ENCODE measurements at regions not wholly inside any gene's neighbourhood (a gene's known extent, or its start where the extent isn't known, plus 50 kb on each side); places are given as distances from the start of the nearest gene placed in this dataset.

DNA sequence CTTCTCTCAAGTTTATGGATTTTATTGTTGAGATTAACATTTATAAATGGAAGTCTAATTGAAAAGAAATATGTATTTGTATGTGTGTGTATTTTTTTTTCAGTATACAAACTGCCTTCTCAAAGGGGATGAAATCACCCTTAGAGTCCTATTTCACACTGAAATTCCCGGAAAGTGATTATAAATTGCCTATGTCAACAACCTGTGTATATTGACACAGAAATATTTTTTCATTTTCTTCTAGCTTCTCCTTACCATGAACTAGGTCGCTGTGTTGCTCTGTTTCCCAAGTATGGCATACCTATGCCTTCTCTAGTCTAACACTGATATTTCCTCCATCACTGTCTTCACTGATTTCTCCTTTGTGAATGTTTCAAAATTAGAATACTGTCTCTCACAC, 444.0 kb upstream of the AZI2 start:
- TF ChIP-seq, protein P1, sequence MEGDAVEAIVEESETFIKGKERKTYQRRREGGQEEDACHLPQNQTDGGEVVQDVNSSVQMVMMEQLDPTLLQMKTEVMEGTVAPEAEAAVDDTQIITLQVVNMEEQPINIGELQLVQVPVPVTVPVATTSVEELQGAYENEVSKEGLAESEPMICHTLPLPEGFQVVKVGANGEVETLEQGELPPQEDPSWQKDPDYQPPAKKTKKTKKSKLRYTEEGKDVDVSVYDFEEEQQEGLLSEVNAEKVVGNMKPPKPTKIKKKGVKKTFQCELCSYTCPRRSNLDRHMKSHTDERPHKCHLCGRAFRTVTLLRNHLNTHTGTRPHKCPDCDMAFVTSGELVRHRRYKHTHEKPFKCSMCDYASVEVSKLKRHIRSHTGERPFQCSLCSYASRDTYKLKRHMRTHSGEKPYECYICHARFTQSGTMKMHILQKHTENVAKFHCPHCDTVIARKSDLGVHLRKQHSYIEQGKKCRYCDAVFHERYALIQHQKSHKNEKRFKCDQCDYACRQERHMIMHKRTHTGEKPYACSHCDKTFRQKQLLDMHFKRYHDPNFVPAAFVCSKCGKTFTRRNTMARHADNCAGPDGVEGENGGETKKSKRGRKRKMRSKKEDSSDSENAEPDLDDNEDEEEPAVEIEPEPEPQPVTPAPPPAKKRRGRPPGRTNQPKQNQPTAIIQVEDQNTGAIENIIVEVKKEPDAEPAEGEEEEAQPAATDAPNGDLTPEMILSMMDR (conservative IDR thresholded peaks at IDR 0.05 in 1 of 2, IDR thresholded peaks at IDR 0.05 in 1 of 2; ENCODE audit: low read depth in 1 of 2, low read length in 2 of 2), result no peak
- no peak for TF ChIP-seq EZH2 (IDR thresholded peaks at IDR 0.05; ENCODE audit: low read length, missing control alignments)

Data from fibroblast of lung (primary cell).